Stimulated activated CD4-positive, alpha-beta T cell treated with anti-CD3 and anti-CD28 coated beads, Interleukin-4, amount 100 ng/mL, for 4 hours (primary cell): ENCODE measurements at regions not wholly inside any gene's neighbourhood (a gene's known extent, or its start where the extent isn't known, plus 50 kb on each side); places are given as distances from the start of the nearest gene placed in this dataset.
"Not testable (repeated sequence)": the region's sequence is repeated elsewhere in the genome, so short reads cannot be mapped to it uniquely, and the experiment has no call there.

ENCODE experiments used
- DNase-seq, 2 experiments: peaks; one replicate each; pipeline ENCODE4 v3.0.0-alpha.2; 2020

DNA sequence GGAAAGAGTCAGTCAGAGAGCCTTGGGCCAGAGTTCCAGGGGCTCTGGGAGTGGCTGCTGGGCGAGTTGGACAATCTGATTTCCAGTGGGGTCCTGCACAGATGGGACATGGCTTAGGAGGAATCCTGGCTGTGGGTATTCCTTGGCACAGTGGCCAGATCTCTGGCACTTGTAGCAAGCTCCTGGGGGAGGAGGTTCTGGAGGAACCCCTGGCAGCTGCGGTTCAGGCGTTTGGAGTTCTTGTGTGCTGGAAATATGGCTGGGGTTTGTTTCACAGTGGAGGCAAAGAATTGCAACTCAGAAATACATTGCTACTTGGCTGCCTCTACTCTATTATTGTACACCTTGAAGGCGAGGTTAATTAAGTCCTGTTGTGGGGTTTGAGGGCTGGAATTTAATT lies 67.2 kb upstream of the SLC4A7 start:
- not testable (repeated sequence) for DNase-seq

- no peak for DNase-seq
These were observed 60.9 kb upstream of the SLC4A7 start for GRCh38 chr3:27545061-27545460.

GRCh38 chr3:27544372-27544865 lies 60.2 kb upstream of the SLC4A7 start:
- no peak for DNase-seq

DNA sequence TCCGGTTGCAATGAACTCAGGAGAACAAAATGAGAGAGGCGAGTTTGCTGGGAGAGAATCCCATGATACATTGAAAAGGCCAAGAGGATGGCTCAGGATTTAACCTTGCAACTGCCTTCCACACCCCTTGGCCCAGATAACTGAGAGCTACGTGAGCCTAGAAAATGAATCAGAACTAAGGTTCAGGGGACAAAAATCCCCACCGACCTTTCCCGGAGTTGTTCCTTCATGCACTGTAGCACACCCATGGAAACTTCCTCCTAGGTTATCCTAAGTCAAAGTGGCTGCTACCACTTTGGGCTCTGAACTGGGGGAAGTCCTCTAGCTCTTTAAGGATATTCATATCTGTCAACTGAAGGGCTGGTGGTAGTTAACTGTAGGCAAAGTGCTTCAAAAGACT lies 58.3 kb upstream of the SLC4A7 start:
- DNase-seq: no peak

DNA sequence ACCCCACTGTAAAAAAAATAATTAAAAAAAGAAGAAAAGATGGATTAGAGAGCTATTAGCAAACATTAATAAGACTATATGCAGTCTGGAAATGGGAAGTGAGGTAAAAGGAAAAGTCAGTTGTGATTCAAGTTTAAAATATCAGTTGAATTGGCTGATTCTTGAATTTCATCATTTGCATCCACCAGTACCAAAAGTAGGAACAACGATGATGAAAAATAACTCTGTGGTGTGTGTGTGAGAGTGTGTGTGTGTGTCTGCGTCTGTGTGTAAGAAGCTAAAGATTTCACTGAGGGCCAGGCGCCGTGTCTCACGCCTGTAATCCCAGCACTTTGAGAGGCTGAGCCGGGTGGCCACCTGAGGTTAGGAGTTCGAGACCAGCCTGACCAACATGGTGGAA lies 56.0 kb upstream of the SLC4A7 start:
- no peak for DNase-seq

DNA sequence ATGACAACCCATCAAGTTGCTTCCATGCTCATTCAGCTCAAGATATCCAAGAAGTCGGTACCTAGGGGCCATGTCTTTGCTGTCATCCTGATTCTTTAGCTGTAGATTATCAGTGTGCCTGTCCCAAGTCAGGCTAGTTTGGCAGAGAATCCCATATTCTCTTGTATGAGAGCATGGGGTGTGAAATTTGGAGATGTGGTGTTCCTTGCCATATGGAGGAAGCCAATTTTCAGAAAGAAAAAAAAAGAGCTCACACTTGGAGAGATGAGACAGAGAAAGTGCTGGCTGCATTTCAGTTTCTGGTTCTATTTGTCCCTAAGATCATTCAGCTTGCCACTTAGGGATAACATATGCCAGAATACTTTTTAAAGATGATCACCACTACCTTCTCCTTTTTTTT lies 52.3 kb upstream of the SLC4A7 start:
- no peak for DNase-seq

DNA sequence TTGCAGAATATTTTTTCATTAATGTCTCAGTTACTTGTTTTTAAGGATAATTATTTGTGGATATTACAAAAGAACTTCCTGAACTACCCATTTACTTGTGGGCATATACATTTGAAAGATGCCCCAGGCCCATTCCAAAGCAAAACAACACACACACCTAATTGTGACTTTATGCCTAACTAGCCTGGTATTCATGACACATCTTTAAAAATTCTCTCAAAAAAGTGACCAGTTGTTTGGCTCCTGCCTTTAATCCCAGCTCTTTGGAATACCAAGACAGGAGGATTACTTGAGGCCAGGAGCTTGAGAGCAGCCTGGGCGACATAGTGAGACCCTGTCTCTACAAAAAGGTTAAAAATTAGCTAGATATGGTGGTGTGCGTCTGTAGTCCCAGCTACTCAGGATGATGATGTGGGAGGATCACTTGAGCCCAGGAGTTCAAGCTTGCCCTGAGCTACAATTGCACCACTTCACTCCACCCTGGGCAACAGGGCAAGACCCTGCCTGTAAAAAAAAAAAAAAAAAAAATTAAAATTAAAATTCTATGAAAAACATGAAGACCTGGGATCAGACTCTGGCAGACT lies 51.7 kb upstream of the SLC4A7 start:
- DNase-seq: no peak

DNA sequence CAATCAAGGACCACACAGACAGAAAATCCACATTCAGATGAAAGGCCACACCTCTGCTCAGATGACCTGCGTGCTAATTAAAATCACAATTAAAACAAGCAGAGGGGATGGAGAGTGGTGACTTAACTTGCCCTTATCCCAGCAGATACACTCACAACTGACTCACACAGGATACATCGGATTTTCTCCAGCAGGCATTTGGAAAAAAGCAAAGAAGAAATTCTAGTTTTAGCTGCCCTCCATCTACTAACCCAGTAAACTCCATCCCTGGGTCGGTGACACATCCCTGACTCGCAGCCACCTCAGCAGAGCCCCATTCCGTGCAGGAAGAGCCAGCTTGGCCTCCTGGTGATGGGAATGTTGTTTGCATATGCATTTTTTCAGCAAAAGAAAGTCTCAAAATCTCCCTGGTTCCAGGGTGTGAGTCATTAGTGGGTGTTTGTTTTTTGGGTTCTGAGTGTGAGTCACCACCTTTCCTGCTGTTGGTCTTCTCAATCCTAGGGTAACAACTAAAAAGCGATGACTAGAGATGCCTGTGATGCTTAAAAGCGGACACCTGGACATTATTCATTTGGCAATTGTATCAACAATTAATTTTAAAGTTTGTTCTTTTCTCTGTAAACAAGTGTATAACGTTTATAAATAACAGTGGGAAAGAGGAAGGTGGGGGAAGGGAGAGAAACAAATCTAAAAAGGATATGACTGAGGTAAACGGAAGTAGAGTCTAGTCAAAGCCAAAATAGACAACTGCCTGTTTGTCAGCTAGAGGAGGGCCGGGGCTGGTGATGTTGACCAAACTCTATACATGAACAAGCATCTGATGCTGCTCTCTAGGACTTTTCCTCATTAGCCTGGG lies 49.8 kb upstream of the SLC4A7 start:
- DNase-seq: peak in 1 of 2 experiments; percentile 2
